ENCODE measurements at regions not wholly inside any gene's neighbourhood (a gene's known extent, or its start where the extent isn't known, plus 50 kb on each side); places are given as distances from the start of the nearest gene placed in this dataset.

DNA sequence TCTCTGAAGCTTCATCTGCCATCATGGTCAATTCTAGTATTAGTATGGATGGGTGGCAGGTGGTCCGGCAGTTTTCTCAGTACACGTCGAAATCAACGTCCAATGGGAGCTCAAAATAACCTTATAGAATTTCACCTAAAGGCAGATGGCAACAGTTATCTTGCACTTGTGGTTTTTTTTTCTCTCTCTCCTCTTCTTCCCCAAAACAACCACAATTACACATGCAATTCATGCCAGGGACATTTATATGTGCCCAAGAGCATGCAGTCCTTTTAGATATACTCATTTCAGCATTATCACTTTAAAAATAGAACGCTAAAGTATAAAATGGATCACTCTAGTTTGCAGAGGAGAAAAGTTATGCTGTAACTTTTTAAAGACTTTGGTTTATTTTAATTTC lies 1428.9 kb upstream of the WWC1 start:
- no TSS peak for BruUV-seq (replicated peaks)
- no peak overlapping the region for H3K9ac ChIP-seq (ENCODE audit: insufficient read depth, low read depth, low read length)
- ATAC-seq (no peak), DNase-seq (ENCODE audit: low spot score) (no peak), FAIRE-seq (no peak)
- H3K27ac ChIP-seq (ENCODE audit: extremely low read length, insufficient read depth, low read length) = no peak overlapping the region
- no peak overlapping the region for H3K4me3 ChIP-seq (replicated peaks in 1 of 3; ENCODE audit: insufficient read depth in 1 of 3, low read depth in 2 of 3, low read length in 3 of 3)
- WGBS (ENCODE audit: low lambda C conversion rate) = 24% methylated on average over 5 of the region's 5 CpGs
- POLR2A ChIA-PET = no interaction called here
- no peaks in the 10 kb centered on the region for H3K4me1 ChIP-seq (ENCODE audit: insufficient read depth, low read length)
- in situ Hi-C loops (cut with HindIII; ENCODE audit: extremely low pct_ligation_motif_present, low pct_unique_long_range_greater_than_20kb) (no loop called here), intact Hi-C loops (cut with micrococcal nuclease; ENCODE audit: unreplicated experiment) (no loop called here)
- no peak overlapping the region for H3K4me2 ChIP-seq (ENCODE audit: low read depth, low read length)
- H3K9me3 ChIP-seq (ENCODE audit: low read length) = peaks cover 67% of the 10 kb centered on the region
- no peaks in the 10 kb centered on the region for H4K20me1 ChIP-seq (ENCODE audit: insufficient read depth, low read length)
- H3K36me3 ChIP-seq (replicated peaks in 1 of 2; ENCODE audit: control insufficient read depth in 1 of 2, insufficient read depth in 2 of 2, low read length in 2 of 2) = no peaks in the 10 kb centered on the region
- no peaks in the 10 kb centered on the region for H3K27me3 ChIP-seq (ENCODE audit: control insufficient read depth in 1 of 2, insufficient read depth in 2 of 2, low read length in 2 of 2)
- CTCF ChIA-PET (ENCODE audit: low intra/inter-chr PET ratio, low total read pairs) = no interaction called here
- no peak overlapping the region for H2AFZ ChIP-seq (ENCODE audit: low read length)
- H3K79me2 ChIP-seq (ENCODE audit: insufficient read depth, low read length) = no peaks in the 10 kb centered on the region
- TF ChIP-seq, protein P1, sequence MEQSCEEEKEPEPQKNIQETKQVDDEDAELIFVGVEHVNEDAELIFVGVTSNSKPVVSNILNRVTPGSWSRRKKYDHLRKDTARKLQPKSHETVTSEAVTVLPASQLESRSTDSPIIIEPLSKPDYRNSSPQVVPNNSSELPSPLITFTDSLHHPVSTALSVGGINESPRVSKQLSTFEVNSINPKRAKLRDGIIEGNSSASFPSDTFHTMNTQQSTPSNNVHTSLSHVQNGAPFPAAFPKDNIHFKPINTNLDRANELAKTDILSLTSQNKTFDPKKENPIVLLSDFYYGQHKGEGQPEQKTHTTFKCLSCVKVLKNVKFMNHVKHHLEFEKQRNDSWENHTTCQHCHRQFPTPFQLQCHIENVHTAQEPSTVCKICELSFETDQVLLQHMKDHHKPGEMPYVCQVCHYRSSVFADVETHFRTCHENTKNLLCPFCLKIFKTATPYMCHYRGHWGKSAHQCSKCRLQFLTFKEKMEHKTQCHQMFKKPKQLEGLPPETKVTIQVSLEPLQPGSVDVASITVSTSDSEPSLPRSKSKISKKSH (CRISPR knock-in tag; IDR thresholded peaks at IDR 0.05; ENCODE audit: borderline replicate concordance) = no peak
- TF ChIP-seq ESRRA (CRISPR knock-in tag; IDR thresholded peaks at IDR 0.05; ENCODE audit: low read depth) (no peak), ZNF326 (CRISPR knock-in tag; IDR thresholded peaks at IDR 0.05; ENCODE audit: borderline replicate concordance) (no peak)
- TF ChIP-seq, protein P2, sequence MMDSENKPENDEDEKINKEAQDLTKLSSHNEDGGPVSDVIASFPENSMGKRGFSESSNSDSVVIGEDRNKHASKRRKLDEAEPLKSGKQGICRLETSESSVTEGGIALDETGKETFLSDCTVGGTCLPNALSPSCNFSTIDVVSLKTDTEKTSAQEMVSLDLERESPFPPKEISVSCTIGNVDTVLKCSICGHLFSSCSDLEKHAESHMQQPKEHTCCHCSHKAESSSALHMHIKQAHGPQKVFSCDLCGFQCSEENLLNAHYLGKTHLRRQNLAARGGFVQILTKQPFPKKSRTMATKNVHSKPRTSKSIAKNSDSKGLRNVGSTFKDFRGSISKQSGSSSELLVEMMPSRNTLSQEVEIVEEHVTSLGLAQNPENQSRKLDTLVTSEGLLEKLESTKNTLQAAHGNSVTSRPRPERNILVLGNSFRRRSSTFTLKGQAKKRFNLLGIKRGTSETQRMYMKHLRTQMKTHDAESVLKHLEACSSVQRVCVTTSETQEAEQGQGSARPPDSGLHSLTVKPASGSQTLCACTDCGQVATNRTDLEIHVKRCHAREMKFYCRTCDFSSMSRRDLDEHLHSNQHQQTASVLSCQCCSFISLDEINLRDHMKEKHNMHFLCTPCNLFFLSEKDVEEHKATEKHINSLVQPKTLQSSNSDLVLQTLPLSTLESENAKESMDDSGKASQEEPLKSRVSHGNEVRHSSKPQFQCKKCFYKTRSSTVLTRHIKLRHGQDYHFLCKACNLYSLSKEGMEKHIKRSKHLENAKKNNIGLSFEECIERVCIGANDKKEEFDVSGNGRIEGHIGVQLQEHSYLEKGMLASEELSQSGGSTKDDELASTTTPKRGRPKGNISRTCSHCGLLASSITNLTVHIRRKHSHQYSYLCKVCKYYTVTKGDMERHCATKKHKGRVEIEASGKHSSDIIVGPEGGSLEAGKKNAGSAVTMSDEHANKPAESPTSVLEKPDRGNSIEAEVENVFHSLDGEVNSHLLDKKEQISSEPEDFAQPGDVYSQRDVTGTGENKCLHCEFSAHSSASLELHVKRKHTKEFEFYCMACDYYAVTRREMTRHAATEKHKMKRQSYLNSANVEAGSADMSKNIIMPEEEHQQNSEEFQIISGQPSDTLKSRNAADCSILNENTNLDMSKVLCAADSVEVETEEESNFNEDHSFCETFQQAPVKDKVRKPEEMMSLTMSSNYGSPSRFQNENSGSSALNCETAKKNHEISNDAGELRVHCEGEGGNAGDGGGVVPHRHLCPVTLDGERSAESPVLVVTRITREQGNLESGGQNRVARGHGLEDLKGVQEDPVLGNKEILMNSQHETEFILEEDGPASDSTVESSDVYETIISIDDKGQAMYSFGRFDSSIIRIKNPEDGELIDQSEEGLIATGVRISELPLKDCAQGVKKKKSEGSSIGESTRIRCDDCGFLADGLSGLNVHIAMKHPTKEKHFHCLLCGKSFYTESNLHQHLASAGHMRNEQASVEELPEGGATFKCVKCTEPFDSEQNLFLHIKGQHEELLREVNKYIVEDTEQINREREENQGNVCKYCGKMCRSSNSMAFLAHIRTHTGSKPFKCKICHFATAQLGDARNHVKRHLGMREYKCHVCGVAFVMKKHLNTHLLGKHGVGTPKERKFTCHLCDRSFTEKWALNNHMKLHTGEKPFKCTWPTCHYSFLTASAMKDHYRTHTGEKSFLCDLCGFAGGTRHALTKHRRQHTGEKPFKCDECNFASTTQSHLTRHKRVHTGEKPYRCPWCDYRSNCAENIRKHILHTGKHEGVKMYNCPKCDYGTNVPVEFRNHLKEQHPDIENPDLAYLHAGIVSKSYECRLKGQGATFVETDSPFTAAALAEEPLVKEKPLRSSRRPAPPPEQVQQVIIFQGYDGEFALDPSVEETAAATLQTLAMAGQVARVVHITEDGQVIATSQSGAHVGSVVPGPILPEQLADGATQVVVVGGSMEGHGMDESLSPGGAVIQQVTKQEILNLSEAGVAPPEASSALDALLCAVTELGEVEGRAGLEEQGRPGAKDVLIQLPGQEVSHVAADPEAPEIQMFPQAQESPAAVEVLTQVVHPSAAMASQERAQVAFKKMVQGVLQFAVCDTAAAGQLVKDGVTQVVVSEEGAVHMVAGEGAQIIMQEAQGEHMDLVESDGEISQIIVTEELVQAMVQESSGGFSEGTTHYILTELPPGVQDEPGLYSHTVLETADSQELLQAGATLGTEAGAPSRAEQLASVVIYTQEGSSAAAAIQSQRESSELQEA (CRISPR knock-in tag; IDR thresholded peaks at IDR 0.05; ENCODE audit: not compliant biosample characterization) = no peak
- TF ChIP-seq, protein P3, sequence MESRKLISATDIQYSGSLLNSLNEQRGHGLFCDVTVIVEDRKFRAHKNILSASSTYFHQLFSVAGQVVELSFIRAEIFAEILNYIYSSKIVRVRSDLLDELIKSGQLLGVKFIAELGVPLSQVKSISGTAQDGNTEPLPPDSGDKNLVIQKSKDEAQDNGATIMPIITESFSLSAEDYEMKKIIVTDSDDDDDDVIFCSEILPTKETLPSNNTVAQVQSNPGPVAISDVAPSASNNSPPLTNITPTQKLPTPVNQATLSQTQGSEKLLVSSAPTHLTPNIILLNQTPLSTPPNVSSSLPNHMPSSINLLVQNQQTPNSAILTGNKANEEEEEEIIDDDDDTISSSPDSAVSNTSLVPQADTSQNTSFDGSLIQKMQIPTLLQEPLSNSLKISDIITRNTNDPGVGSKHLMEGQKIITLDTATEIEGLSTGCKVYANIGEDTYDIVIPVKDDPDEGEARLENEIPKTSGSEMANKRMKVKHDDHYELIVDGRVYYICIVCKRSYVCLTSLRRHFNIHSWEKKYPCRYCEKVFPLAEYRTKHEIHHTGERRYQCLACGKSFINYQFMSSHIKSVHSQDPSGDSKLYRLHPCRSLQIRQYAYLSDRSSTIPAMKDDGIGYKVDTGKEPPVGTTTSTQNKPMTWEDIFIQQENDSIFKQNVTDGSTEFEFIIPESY (CRISPR knock-in tag; IDR thresholded peaks at IDR 0.05) = no peak
- TF ChIP-seq, protein P4, sequence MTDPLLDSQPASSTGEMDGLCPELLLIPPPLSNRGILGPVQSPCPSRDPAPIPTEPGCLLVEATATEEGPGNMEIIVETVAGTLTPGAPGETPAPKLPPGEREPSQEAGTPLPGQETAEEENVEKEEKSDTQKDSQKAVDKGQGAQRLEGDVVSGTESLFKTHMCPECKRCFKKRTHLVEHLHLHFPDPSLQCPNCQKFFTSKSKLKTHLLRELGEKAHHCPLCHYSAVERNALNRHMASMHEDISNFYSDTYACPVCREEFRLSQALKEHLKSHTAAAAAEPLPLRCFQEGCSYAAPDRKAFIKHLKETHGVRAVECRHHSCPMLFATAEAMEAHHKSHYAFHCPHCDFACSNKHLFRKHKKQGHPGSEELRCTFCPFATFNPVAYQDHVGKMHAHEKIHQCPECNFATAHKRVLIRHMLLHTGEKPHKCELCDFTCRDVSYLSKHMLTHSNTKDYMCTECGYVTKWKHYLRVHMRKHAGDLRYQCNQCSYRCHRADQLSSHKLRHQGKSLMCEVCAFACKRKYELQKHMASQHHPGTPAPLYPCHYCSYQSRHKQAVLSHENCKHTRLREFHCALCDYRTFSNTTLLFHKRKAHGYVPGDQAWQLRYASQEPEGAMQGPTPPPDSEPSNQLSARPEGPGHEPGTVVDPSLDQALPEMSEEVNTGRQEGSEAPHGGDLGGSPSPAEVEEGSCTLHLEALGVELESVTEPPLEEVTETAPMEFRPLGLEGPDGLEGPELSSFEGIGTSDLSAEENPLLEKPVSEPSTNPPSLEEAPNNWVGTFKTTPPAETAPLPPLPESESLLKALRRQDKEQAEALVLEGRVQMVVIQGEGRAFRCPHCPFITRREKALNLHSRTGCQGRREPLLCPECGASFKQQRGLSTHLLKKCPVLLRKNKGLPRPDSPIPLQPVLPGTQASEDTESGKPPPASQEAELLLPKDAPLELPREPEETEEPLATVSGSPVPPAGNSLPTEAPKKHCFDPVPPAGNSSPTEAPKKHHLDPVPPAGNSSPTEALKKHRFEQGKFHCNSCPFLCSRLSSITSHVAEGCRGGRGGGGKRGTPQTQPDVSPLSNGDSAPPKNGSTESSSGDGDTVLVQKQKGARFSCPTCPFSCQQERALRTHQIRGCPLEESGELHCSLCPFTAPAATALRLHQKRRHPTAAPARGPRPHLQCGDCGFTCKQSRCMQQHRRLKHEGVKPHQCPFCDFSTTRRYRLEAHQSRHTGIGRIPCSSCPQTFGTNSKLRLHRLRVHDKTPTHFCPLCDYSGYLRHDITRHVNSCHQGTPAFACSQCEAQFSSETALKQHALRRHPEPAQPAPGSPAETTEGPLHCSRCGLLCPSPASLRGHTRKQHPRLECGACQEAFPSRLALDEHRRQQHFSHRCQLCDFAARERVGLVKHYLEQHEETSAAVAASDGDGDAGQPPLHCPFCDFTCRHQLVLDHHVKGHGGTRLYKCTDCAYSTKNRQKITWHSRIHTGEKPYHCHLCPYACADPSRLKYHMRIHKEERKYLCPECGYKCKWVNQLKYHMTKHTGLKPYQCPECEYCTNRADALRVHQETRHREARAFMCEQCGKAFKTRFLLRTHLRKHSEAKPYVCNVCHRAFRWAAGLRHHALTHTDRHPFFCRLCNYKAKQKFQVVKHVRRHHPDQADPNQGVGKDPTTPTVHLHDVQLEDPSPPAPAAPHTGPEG (CRISPR knock-in tag; IDR thresholded peaks at IDR 0.05) = no peak
